Neural progenitor cell (in vitro differentiated cells): ENCODE measurements at regions not wholly inside any gene's neighbourhood (a gene's known extent, or its start where the extent isn't known, plus 50 kb on each side); places are given as distances from the start of the nearest gene placed in this dataset.

Experiments
- DNase-seq: peaks from one replicate; pipeline ENCODE4 v3.0.0-alpha.2; 2016; ENCODE audit warnings: low spot score
- H2AFZ ChIP-seq: fragments of 200-600 bp; sonication (generic); replicated peaks from 2 replicates; pipeline ENCODE4 v1.6.1; 2016; ENCODE audit warnings: antibody characterized with exemption
- H3F3A ChIP-seq: fragments of 200-600 bp; sonication (generic); 2 replicates; pipeline ENCODE4 v1.6.1; 2016; ENCODE audit warnings: antibody characterized with exemption, low read depth
- H3K27ac ChIP-seq: fragments of 200-600 bp; sonication (generic); 2 replicates; pipeline ENCODE4 v1.5.1; 2016; ENCODE audit warnings: mild to moderate bottlenecking
- H3K27me3 ChIP-seq: fragments of 200-600 bp; sonication (generic); 2 replicates; pipeline ENCODE4 v1.6.1; 2016; ENCODE audit warnings: mild to moderate bottlenecking, moderate library complexity
- H3K36me3 ChIP-seq: fragments of 200-600 bp; sonication (generic); 2 replicates; pipeline ENCODE4 v1.5.1; 2016
- H3K4me1 ChIP-seq: fragments of 200-600 bp; sonication (generic); 2 replicates; pipeline ENCODE4 v1.6.1; 2016; ENCODE audit warnings: mixed run types
- H3K4me2 ChIP-seq: fragments of 200-600 bp; sonication (generic); 2 replicates; pipeline ENCODE4 v1.6.1; 2016
- H3K4me3 ChIP-seq: fragments of 200-600 bp; sonication (generic); 2 replicates; pipeline ENCODE4 v1.5.1; 2016
- H3K79me2 ChIP-seq: fragments of 200-600 bp; sonication (generic); 2 replicates; pipeline ENCODE4 v1.6.1; 2016; ENCODE audit warnings: low read depth
- H3K9ac ChIP-seq: fragments of 200-600 bp; sonication (generic); 2 replicates; pipeline ENCODE4 v1.6.1; 2016
- H3K9me3 ChIP-seq: fragments of 200-600 bp; sonication (generic); 2 replicates; pipeline ENCODE4 v1.5.1; 2016; ENCODE audit warnings: low read depth
- H4K20me1 ChIP-seq: fragments of 200-600 bp; sonication (generic); 2 replicates; pipeline ENCODE4 v1.6.1; 2016; ENCODE audit warnings: low read depth
- H3K27ac Mint-ChIP-seq: 3 replicates; pipeline ENCODE4 v1.8.0; 2021; ENCODE audit warnings: mixed read lengths
- H3K27me3 Mint-ChIP-seq: 2 replicates; pipeline ENCODE4 v1.8.0; 2022; ENCODE audit warnings: low read depth, mild to moderate bottlenecking, inconsistent platforms, moderate library complexity, mixed read lengths; ENCODE audit not compliant: insufficient read depth
- H3K36me3 Mint-ChIP-seq: 3 replicates; pipeline ENCODE4 v1.8.0; 2021; ENCODE audit warnings: mixed read lengths
- H3K4me1 Mint-ChIP-seq: 3 replicates; pipeline ENCODE4 v1.8.0; 2021; ENCODE audit warnings: mixed read lengths
- H3K4me3 Mint-ChIP-seq: 3 replicates; pipeline ENCODE4 v1.8.0; 2021; ENCODE audit warnings: mild to moderate bottlenecking, moderate library complexity, mixed read lengths
- H3K9me3 Mint-ChIP-seq: 3 replicates; pipeline ENCODE4 v1.8.0; 2020; ENCODE audit warnings: mixed read lengths
- EZH2 ChIP-seq: fragments of 200-600 bp; sonication (generic); IDR thresholded peaks from 2 replicates; pipeline ENCODE4 v1.6.1; 2017; ENCODE audit warnings: antibody characterized with exemption, mild to moderate bottlenecking, moderate library complexity
- EZH2phosphoT487 ChIP-seq: fragments of 200-600 bp; sonication (generic); IDR thresholded peaks from 2 replicates; pipeline ENCODE4 v1.6.1; 2017; ENCODE audit warnings: antibody characterized with exemption
- TF ChIP-seq, protein P1 (sequence below): fragments of 200-600 bp; sonication (generic); IDR thresholded peaks from 2 replicates; pipeline ENCODE4 v1.5.1; 2017; ENCODE audit warnings: antibody characterized with exemption, mild to moderate bottlenecking

GRCh38 chr2:160936044-160936806 lies 224.0 kb upstream of the TANK start:
- TF ChIP-seq EZH2phosphoT487 = no peak
- TF ChIP-seq EZH2 = no peak
- TF ChIP-seq, protein P1, sequence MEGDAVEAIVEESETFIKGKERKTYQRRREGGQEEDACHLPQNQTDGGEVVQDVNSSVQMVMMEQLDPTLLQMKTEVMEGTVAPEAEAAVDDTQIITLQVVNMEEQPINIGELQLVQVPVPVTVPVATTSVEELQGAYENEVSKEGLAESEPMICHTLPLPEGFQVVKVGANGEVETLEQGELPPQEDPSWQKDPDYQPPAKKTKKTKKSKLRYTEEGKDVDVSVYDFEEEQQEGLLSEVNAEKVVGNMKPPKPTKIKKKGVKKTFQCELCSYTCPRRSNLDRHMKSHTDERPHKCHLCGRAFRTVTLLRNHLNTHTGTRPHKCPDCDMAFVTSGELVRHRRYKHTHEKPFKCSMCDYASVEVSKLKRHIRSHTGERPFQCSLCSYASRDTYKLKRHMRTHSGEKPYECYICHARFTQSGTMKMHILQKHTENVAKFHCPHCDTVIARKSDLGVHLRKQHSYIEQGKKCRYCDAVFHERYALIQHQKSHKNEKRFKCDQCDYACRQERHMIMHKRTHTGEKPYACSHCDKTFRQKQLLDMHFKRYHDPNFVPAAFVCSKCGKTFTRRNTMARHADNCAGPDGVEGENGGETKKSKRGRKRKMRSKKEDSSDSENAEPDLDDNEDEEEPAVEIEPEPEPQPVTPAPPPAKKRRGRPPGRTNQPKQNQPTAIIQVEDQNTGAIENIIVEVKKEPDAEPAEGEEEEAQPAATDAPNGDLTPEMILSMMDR = no peak
- no peak for DNase-seq
- Histone ChIP-seq H3F3A (no peaks in the 10 kb centered on the region), H3K4me3 (no peak overlapping the region), H4K20me1 (no peaks in the 10 kb centered on the region), H3K79me2 (no peaks in the 10 kb centered on the region), H3K36me3 (no peaks in the 10 kb centered on the region), H3K4me1 (no peaks in the 10 kb centered on the region), H3K9me3 (no peaks in the 10 kb centered on the region), H2AFZ (no peak overlapping the region), H3K9ac (no peak overlapping the region), H3K27ac (no peak overlapping the region), H3K4me2 (no peak overlapping the region), H3K27me3 (no peaks in the 10 kb centered on the region)
- Mint-ChIP-seq H3K9me3 (no peaks in the 10 kb centered on the region), H3K36me3 (no peaks in the 10 kb centered on the region), H3K27ac (no peak overlapping the region), H3K4me1 (no peaks in the 10 kb centered on the region), H3K27me3 (no peaks in the 10 kb centered on the region), H3K4me3 (no peak overlapping the region)

- Histone ChIP-seq H3K9ac (no peak overlapping the region), H3K27ac (no peak overlapping the region), H4K20me1 (no peaks in the 10 kb centered on the region), H3K36me3 (no peaks in the 10 kb centered on the region), H3K27me3 (no peaks in the 10 kb centered on the region), H3K4me2 (no peak overlapping the region), H3K79me2 (no peaks in the 10 kb centered on the region), H3K4me3 (no peak overlapping the region), H3K9me3 (no peaks in the 10 kb centered on the region), H3F3A (no peaks in the 10 kb centered on the region), H3K4me1 (peaks cover 11% of the 10 kb centered on the region), H2AFZ (no peak overlapping the region)
- Mint-ChIP-seq H3K4me3 (no peak overlapping the region), H3K4me1 (peaks cover 2% of the 10 kb centered on the region), H3K27ac (no peak overlapping the region), H3K36me3 (no peaks in the 10 kb centered on the region), H3K9me3 (no peaks in the 10 kb centered on the region), H3K27me3 (no peaks in the 10 kb centered on the region)
- TF ChIP-seq EZH2 (no peak), EZH2phosphoT487 (no peak)
- TF ChIP-seq, protein P1 = no peak
- no peak for DNase-seq
Measured at GRCh38 chr2:160940271-160940670, 220.0 kb upstream of the TANK start.

- H3K4me2 ChIP-seq = no peak overlapping the region
- H3F3A ChIP-seq = no peaks in the 10 kb centered on the region
- H3K27ac Mint-ChIP-seq = no peak overlapping the region
- H3K9ac ChIP-seq = no peak overlapping the region
- H3K4me1 ChIP-seq = peaks cover 11% of the 10 kb centered on the region
- no peaks in the 10 kb centered on the region for H4K20me1 ChIP-seq
- peaks cover 2% of the 10 kb centered on the region for H3K4me1 Mint-ChIP-seq
- TF ChIP-seq EZH2 = no peak
- TF ChIP-seq, protein P1 = no peak
- TF ChIP-seq EZH2phosphoT487 = no peak
- no peaks in the 10 kb centered on the region for H3K27me3 ChIP-seq
- H3K27ac ChIP-seq = no peak overlapping the region
- no peaks in the 10 kb centered on the region for H3K9me3 ChIP-seq
- no peak for DNase-seq
- no peaks in the 10 kb centered on the region for H3K79me2 ChIP-seq
- no peaks in the 10 kb centered on the region for H3K9me3 Mint-ChIP-seq
- H2AFZ ChIP-seq = no peak overlapping the region
- no peaks in the 10 kb centered on the region for H3K27me3 Mint-ChIP-seq
- H3K36me3 Mint-ChIP-seq = no peaks in the 10 kb centered on the region
- no peak overlapping the region for H3K4me3 ChIP-seq
- H3K4me3 Mint-ChIP-seq = no peak overlapping the region
- H3K36me3 ChIP-seq = no peaks in the 10 kb centered on the region
Measured at GRCh38 chr2:160940699-160941098, 219.5 kb upstream of the TANK start.
